ENCODE measurements at regions not wholly inside any gene's neighbourhood (a gene's known extent, or its start where the extent isn't known, plus 50 kb on each side); places are given as distances from the start of the nearest gene placed in this dataset.

DNA sequence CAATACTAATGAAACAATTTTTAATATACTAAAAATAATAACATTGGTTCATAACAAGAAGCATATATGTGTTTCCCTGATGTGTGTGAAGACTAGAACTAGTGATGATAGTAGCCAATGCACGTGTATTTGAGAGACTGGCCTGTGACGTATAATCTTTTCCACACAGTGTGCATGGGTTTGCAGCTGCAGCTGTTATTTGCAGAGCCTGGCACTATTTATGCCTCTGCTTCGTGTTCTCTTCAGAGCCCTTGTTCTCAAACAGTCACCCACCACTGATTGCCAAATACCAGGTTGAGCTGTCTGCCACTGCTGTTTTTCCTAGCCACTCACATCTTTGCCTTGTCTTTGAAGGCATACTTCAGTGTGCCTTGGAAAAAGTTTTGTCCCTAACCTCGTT lies 531.7 kb downstream of the ETV1 start:
- TF ChIP-seq, protein P1, sequence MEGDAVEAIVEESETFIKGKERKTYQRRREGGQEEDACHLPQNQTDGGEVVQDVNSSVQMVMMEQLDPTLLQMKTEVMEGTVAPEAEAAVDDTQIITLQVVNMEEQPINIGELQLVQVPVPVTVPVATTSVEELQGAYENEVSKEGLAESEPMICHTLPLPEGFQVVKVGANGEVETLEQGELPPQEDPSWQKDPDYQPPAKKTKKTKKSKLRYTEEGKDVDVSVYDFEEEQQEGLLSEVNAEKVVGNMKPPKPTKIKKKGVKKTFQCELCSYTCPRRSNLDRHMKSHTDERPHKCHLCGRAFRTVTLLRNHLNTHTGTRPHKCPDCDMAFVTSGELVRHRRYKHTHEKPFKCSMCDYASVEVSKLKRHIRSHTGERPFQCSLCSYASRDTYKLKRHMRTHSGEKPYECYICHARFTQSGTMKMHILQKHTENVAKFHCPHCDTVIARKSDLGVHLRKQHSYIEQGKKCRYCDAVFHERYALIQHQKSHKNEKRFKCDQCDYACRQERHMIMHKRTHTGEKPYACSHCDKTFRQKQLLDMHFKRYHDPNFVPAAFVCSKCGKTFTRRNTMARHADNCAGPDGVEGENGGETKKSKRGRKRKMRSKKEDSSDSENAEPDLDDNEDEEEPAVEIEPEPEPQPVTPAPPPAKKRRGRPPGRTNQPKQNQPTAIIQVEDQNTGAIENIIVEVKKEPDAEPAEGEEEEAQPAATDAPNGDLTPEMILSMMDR (IDR thresholded peaks at IDR 0.05 in 2 of 3, conservative IDR thresholded peaks at IDR 0.05 in 1 of 3; ENCODE audit: borderline replicate concordance in 1 of 3, insufficient read depth in 1 of 3, low read depth in 2 of 3, low read length in 2 of 3): no peak
- TF ChIP-seq POLR2A (IDR thresholded peaks at IDR 0.05; ENCODE audit: borderline replicate concordance, extremely low read depth, insufficient read depth, insufficient read length) (no peak), ZFX (IDR thresholded peaks at IDR 0.05) (no peak), POLR2AphosphoS5 (IDR thresholded peaks at IDR 0.05; ENCODE audit: low read depth, low read length) (no peak), EZH2 (IDR thresholded peaks at IDR 0.05) (no peak), JUND (IDR thresholded peaks at IDR 0.05) (no peak)

Data from HCT116 (cell line).